GM21825 (cell line): ENCODE measurements at regions not wholly inside any gene's neighbourhood (a gene's known extent, or its start where the extent isn't known, plus 50 kb on each side); places are given as distances from the start of the nearest gene placed in this dataset.
"Not testable (repeated sequence)": the region's sequence is repeated elsewhere in the genome, so short reads cannot be mapped to it uniquely, and the experiment has no call there.

Experiments
- ATAC-seq: cut with Tn5 transposase; IDR thresholded peaks from one replicate; pipeline ENCODE4 v1.9.1; 2021; ENCODE audit warnings: mild to moderate bottlenecking, moderate library complexity; ENCODE audit not compliant: unreplicated experiment

DNA sequence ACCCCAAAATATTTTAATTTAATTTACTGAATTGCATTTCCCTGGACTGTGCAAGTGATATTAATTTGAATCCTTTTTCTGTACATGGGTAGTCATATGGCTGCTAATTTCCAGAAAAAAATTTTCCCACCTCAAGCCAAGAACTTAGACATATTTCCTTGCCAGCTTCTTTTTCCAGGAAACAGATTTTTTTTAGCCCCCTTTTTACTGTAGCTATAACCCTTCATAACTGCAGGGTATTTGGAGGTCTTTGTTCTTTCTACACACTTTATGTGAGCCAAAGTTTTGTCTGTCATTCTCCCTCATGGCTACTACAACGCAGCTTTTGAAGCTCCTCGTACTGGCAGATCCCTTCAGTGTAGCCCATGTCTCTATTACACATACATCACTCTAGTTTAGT is 261.2 kb upstream of the PIK3R1 start:
- ATAC-seq = no peak

DNA sequence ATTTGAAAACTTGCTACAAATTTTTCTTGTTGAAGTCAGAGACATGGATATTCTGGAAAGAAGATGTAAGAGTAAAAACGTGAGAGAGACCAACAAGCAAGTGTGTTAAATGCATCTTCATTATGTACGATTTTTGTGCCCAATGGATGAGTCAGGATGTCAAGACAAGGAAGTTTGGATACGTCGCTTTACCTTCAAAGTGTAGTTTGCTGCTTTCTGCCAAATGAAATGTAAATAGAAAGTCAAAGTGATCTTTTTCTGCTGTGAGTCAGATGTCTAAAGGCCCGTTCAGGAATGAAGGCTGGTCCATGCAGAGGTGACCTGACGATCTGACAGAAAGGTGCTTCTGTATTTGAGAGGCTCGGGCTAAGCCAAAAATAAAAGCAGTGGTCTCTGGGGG is 273.1 kb upstream of the PIK3R1 start:
- no peak for ATAC-seq

DNA sequence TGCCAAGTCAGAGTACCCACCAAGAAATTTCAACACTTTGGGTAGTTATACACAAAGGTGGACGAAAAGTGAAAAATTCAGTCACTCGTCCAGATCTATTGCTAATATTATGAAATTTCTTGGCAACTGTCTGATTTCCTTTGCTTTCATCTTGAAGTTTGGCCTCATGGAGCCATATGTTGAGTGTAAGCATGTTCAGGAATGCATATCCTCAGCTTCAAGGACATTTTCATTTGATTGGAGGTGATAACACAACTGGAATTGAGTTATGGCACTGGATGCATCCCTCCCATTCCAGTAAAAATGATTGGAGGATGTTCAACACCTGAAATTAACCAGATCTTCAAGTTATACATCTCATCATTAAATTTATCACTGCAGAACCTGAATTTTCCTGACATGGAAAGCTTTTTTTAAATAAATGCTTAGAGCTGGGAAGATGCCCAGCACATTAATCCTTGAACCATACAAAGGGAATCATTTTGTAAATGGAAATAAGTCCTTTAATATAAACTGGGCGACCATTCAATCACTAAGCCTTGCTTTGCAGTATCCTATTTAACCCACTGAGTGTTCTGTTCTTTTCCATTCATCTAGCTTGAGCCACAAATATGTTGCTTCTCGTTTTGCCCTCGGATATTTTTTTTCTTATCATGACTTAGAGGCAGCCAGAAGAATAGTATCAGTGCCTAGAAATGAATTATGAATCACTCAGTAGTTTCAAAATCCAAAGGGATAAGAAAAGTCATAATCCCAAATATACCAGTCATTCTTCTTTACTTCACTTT is 273.7 kb upstream of the PIK3R1 start:
- no peak for ATAC-seq

DNA sequence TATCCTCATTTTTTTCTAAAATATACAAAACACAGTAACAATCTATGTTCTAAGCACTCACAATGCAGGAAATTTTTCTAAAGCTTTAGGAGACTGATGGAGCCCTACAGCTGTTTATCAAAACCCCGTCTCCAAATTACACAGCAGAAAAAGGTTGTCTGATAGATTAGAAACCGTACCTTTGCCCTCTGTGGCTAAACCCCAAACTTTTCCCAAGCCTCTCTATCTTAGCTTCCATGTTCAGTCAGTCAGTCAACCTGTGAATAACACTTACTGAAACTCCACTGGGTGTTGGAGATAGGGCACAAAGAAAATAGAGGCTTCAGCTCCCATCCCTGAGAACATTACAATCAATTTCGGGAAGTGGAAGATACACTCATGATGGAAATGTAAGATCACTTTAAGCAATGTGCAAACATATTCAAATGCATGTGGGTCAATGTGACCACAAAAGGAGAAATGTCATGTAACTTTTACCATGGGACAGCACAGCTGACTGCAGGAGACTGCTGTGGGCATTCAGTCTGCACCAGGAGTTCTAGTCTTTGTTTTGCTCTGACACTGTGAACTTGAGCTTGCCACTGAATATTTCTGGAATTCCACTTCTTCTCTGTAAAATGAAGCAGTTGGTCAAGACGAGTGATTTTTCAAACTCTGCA is 279.5 kb upstream of the PIK3R1 start:
- no peak for ATAC-seq

DNA sequence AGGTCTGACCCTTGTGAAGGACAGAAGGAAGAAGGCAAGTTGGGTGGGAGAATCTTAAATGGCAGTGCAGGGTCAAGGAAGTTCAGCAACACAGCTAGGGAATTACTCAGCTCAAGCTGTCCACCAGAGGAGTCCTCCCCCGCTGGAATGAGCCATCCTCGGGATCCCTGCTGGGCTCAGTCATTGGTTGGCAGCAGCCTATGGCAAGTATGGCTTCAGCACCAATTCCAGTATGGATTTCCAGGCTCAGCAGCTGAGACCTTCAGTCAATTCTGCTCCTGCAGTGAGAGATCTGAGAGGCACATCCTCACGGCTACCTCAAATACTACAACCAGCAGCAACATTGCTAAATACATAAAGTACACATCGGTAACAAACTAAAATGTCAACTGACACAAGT is 280.6 kb upstream of the PIK3R1 start:
- ATAC-seq = no peak

DNA sequence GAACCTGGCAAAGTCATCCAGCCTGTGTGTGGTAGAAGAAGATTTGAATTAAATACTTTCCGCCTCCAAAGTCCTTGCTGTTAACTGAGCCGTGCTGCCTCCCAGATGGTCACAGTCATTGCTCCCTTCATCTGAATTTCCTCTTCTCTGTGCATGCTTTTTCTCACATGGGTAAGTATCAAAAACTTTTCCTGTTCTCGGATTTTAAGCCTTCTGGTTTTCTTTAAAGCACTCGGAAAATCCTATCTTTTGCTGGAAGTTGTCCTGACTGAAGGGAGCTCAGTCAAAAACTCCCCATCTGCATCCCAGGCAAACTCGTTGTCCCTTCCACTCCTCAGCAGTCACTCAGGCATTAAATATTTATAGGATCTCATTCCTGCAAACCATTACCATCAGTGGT is 290.0 kb upstream of the PIK3R1 start:
- ATAC-seq = no peak

DNA sequence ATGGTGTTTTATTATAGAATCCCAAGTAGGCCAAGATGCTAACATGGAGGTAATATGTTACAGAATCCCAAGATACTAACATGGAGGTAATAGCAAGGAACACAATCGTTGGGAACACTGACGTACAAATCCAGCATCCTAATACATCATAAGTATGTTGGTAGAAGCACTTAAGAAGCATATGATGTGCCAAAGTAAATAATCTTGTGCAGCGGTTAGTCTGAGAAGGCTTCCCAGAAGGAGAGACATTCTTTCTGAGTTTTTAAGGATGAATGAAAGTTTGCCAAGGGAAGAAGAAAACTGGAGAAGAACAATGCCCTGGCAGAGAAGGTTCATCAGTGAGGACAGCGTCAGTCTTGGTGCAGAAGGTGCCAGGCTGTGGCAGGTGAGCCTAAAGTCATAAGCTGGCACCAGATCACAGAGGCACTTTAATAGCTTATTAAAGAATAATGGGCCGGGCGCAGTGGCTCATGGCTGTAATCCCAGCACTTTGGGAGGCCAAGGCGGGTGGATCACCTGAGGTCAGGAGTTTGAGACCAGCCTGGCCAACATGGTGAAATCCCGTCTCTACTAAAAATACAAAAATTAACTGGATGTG is 294.5 kb upstream of the PIK3R1 start:
- ATAC-seq = no peak

DNA sequence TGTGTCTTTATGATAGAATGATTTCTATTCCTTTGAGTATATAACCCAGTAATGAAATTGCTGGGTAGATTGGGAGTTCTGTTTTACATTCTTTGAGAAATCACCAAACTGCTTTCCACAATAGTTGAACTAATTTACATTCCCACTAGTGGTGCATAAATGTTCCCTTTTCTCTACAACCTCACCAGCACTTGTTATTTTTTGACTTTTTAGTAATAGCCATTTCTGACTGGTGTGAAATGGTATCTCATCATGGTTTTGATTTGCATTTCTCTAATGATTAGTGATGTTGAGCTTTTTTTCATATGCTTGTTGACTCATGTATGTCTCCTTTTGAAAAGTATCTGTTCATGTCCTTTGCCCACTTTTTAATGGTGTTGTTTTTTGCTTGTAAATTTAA is 296.0 kb upstream of the PIK3R1 start:
- not testable (repeated sequence) for ATAC-seq

DNA sequence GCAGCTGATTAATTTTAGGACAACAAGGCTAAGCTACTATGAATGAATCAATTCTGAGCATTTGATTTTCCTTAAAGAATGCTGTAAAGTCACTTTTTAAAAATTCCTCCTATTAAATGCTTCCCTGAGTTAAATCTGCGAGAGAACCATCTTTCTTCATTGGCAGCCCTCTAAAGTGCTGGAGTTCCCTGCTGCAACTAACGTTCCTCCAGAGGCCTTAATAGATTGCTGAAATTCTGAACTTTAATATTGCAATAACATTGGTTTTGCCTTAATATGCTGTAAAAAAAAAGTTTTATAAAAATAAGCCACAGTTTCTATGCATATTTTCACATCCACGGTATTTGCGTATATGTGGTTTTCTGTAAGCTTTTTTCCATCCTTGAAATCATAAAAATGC is 298.0 kb upstream of the PIK3R1 start:
- ATAC-seq = no peak

DNA sequence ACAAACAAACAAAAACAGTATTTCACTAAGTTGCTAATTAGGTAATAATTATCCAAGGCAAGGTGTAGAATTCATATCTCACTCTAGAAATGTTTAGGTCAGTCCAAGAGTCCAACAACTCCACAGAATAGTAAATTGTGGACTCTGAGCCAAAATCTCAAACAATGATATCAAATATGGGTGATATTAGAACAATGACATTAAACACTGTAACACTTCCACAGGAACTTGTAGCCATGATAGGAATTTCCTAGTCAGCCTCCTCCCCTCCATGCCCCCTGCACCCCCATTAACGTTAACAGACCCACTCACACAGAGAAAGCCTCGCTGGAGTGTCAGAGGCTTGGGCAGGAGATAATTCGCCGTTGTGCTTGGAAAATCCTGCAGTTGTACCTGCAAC is 305.0 kb upstream of the PIK3R1 start:
- no peak for ATAC-seq

DNA sequence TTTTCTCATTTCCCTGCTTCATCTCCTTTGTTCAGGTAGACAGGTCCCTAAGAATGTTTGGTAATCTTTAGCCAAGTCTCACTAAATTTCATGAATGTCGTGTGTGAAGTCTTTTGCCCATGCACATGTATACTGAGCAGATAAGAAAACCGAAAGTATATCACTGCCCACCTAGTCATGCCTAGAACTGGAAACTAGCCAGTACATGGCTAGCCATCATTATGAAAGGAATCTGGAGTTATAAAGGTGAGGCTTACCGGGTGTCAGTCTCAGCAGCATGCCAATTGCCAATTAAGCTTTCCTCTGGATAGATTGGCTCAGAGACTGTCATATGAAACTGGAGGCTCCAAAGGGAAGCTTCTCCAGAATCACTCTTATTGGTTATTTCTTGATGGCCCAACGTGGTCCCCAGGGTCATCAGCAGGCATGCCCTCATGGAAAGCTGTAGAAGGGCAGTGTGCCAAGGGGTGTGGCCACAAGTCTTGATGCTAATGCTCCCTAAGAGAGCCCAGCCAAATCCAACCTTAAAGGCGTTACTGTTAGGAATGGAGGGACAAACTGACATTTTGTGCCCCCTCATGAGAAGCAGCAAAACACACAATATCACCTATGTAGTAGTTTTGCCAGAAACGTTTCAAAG is 307.3 kb upstream of the PIK3R1 start:
- ATAC-seq = no peak

DNA sequence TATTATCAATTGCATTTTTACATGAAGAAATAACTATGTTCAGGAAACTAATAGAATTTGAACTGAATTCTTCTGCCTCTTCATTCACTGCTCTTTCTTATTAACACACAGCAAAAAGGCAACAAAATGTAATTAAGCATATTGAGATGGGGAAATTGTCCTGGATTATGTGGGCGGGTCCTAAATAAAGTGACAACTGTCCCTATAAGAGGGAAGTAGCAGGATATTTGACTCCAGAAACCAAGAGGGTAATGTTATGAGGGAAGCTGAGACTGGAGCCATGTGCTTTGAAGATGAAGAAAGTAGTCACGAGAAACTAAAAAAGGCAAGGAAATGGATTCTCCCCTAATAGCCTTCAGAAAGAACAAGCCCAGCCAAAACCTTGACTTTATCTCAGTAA is 311.2 kb upstream of the PIK3R1 start:
- no peak for ATAC-seq

DNA sequence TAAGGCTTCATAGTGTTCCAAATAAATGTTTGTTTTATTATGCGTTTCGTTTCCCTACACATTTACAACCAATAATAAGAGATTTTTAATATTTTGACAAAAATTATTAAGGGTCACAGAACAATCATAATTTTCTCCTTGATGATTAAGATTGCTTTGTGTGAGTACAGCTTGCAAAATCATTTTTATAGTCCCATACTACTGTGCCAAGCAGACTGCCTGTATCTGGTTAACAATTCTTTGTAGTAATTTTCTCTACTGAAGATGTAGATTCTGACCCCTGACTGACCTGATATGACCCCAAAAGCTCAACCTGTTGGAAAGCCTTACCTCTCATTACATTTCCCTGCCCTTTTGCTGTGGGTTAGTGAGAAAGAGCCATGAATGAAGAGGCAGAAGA is 311.9 kb upstream of the PIK3R1 start:
- ATAC-seq = no peak

DNA sequence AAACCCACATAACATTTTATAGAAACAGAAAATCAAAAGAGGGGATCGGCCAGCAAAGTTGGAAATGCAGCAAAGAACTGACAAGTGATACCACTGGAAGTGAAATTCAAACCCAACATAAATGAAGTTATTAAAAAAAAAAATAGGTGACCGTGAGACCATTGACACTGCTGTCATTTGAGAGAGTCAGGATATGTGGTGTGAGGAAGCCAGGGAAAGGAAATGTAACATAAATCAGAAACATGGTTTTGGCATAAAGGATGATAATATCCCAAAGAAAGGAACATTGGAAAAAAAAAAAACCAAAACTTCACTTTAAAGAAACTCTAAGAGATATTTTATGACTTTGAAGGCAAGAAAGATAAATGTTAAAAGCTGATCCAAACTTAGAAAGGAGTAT is 312.4 kb upstream of the PIK3R1 start:
- no peak for ATAC-seq

DNA sequence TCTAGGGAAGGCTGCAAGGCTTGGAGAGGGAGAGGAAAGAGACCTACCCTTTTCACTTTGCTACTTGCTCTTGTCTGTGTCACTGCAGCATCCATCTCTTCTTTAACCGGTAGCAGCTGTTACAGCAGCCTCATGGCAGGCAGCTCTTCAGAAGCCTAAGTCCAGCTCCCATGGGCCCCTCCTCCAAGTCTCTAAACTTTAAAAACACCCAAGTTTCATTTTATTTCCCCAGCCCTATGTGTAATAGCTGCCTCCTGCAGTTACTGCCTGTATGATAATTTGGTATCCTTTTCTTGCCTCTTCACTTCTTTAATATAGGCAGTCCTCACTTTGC is 313.1 kb upstream of the PIK3R1 start:
- no peak for ATAC-seq

DNA sequence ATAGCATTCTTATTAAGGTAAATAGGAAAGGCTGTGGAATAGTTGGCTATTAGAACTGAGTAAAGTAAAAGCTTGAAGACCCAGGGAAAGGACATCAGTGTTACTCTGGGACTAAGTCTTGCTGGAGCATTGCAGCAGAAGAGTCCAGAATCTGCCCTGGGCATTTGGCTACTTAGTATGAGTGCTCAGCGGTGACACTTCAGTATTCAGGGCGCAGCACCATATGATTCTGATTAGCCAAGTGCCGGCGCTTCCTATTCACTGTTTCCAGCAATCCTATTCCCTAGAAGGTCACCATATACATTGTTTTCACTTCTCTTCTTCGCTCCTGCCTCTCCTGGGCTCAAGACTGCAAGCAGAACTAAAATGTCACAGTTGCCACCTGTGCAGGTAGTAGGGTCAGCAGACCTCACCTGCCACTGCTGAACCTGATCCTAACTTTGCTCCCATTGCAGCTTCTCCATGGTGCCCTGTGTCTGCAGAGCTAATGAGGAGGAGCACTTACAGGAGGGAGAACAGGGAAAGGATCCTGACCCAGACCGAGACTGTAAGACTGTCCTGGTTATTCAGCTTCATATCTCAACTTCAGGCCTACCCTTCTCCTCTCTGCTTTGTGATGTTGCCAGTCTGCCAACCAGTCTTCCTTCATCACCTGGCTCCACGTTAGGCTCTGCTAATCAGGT is 313.6 kb upstream of the PIK3R1 start:
- no peak for ATAC-seq

DNA sequence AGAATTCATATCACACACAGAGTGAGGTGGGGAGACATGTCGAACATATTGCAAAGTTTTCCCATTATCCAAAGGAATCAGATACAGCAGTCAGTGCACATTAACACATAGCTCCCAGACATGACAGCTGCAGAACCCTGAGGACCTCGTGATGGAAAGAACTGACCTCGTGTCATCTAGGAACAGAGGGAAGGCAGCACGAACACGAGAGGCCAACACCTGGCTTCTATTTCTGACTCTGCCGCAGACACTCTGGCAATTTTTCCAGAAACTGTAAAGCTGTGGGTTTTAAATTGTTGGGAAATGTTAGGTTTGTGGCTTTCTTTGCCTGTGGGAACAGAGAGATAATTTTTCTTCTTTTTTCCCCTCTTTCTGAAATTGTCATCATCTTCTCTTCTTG is 315.0 kb upstream of the PIK3R1 start:
- no peak for ATAC-seq

DNA sequence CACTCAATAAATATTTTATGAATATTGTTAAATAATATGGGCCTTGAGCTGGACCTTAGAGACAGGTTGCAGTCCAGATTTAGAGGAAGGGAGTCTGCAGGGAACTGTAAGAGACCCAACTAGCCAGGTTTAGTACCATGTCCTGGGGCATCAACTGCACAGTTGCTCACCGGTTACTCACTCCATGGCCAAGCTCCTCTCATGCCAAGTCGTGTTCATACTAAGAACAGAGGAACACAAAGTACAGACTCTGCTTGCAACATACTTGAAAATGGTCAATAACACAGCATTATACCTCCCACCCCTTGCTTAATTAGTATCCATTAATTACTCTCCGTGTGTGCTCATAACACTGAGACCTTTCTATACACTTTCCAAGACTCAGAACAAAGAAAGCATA is 317.6 kb upstream of the PIK3R1 start:
- ATAC-seq = no peak

DNA sequence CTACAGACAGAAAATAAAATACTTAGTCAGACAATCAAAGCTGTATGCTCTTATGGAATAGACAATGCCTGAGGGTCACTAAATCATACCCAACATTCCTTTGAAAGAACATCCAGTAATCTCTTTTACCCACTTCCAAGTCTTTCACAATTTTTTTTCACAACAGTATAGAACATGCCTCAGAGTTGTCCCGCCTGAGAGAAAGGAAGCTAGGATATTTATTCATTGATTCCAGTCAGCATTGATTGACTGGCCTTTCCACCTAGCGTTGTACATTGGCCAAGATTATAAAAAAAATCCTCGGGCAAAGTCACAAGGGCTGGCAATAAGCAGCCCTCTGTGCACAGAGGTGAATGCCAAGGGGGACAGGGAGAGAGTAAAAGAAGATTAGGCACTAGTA is 318.1 kb upstream of the PIK3R1 start:
- no peak for ATAC-seq

DNA sequence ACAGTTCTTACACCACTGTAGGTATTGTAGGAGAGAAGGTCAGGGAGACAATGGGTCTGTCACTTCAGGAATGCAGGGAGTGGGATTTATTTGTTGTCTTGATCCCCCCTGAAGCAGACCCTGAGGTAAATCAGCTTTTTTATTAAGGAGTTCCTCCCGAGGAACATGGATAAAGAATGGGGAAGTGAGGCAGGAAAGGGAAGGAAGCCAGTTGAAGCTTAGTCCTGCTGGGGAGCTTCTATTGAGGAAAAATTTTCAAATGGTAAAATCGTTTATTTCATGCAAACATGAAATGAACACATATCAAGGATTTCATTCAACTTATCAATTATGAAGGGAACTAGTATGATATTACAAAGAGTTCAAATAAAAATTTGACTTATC is 318.6 kb upstream of the PIK3R1 start:
- no peak for ATAC-seq

DNA sequence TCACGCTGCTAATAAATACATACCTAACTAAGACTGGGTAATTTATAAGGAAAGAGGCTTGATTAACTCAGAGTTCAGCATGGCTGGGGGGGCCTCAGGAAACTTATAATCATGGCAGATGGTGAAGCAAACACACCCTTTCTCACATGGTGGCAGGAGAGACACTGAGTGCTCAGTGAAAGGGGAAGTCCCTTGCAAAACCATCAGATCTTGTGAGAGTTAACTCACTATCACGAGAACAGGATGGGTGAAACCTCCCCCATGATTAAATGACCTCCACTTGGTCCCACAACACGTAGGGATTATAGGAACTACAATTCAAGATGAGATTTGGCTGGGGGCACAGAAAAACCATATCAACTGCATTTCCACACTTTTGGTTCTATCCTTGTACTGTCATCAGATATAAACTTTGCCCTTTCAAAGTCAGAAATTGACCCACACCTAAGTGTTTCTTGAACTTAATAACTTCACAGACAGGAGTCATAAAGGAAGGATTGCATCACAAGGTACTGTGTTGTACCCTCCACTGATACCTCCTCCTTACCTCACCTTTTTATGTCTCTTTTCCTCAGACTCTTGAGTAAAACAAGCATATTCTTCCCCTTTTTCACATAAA is 319.1 kb upstream of the PIK3R1 start:
- no peak for ATAC-seq
